ENCODE measurements at regions not wholly inside any gene's neighbourhood (a gene's known extent, or its start where the extent isn't known, plus 50 kb on each side); places are given as distances from the start of the nearest gene placed in this dataset.

DNA sequence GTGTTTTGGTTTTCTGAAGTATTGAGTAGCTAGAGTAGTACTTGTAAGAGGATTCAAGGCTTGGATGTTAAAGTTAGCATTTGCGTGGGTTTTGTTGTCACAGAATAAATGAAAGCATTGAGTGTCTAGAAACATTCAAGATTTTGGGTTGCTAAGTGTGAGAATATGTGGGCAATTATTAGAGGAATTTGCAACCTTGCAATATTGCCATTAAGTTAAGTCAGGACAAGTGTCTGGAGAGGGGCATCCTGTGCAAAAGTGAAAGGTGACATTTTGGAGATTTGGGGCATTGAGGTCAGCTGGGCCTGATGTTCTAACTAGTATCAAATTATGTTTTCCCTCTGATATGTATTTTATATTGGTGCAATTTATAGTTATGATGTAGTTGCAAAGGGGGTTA, 533.9 kb upstream of the GRID2 start:
- no peak for TF ChIP-seq GATA3 (IDR thresholded peaks at IDR 0.05; ENCODE audit: low read depth, low read length)
- no peak for TF ChIP-seq GATA2 (IDR thresholded peaks at IDR 0.05; ENCODE audit: low read depth, low read length)

Measured in SH-SY5Y (cell line).